K562 (cell line): ENCODE measurements at regions not wholly inside any gene's neighbourhood (a gene's known extent, or its start where the extent isn't known, plus 50 kb on each side); places are given as distances from the start of the nearest gene placed in this dataset.
"Not testable (repeated sequence)": the region's sequence is repeated elsewhere in the genome, so short reads cannot be mapped to it uniquely, and the experiment has no call there.

Experiments used
- DNMT1 ChIP-seq: fragments of 450-650 bp; IDR thresholded peaks from 2 replicates; pipeline ENCODE4 v1.6.1; 2016; ENCODE audit warnings: antibody characterized with exemption, mild to moderate bottlenecking
- EZH2 ChIP-seq: IDR thresholded peaks from 2 replicates; pipeline ENCODE4 v1.6.1; 2012; ENCODE audit warnings: low read depth, mild to moderate bottlenecking, inconsistent platforms, low read length, borderline replicate concordance
- FOXJ2 ChIP-seq: fragments of 200-800 bp; sonication (Bioruptor generic); IDR thresholded peaks from 2 replicates; pipeline ENCODE4 v1.6.1; 2016; ENCODE audit warnings: missing genetic modification characterization, missing compliant biosample characterization
- JUN ChIP-seq, 2 experiments: sonication (generic) in 1 of 2; formaldehyde crosslinking in 1 of 2; IDR thresholded peaks; 2 replicates each; pipeline versions ENCODE4 v1.6.1 to v1.8.0; 2012 to 2022; ENCODE audit warnings: borderline replicate concordance in 2 of 2, mild to moderate bottlenecking in 2 of 2, improper control_type of control experiment in 1 of 2, low read depth in 1 of 2, low read length in 1 of 2, missing genetic modification reagents in 1 of 2
- SAFB2 ChIP-seq: fragments of 200-400 bp; formaldehyde crosslinking; IDR thresholded peaks from 2 replicates; pipeline ENCODE4 v1.6.1; 2018; ENCODE audit warnings: borderline replicate concordance, low read length, low read depth, moderate library complexity; ENCODE audit not compliant: severe bottlenecking
- SIX5 ChIP-seq, 2 experiments: IDR thresholded peaks; 2 replicates each; pipeline ENCODE4 v1.6.1; 2011; ENCODE audit warnings: low read length in 2 of 2, borderline replicate concordance in 1 of 2, low read depth in 1 of 2, mild to moderate bottlenecking in 1 of 2, moderate library complexity in 1 of 2; ENCODE audit not compliant: insufficient read depth in 1 of 2
- UBTF ChIP-seq, 2 experiments: IDR thresholded peaks; 2 replicates each; pipeline ENCODE4 v1.6.1; 2012; ENCODE audit warnings: improper control_type of control experiment in 2 of 2, low read depth in 2 of 2, low read length in 2 of 2, borderline replicate concordance in 1 of 2
- ZNF639 ChIP-seq, 2 experiments: fragments of 200-800 bp in 1 of 2; sonication (Bioruptor generic) in 1 of 2; sonication (generic) in 1 of 2; formaldehyde crosslinking in 1 of 2; IDR thresholded peaks in 1 of 2; conservative IDR thresholded peaks in 1 of 2; 2 replicates each; pipeline versions ENCODE4 v1.5.0 to v1.6.1; 2016 to 2020; ENCODE audit warnings: missing compliant biosample characterization in 1 of 2, missing genetic modification characterization in 1 of 2, missing genetic modification reagents in 1 of 2
- ZNF778 ChIP-seq: fragments of 450-650 bp; formaldehyde crosslinking; IDR thresholded peaks from 2 replicates; pipeline ENCODE4 v1.4.0; 2020; ENCODE audit warnings: mild to moderate bottlenecking, moderate library complexity

GRCh38 chr2:31748746-31749145, 168.0 kb upstream of the SRD5A2 start:
- not testable (repeated sequence) for TF ChIP-seq ZNF778 (CRISPR knock-in tag); UBTF (IDR thresholded peaks at IDR 0.05; ENCODE audit: borderline replicate concordance in 1 of 2, low read depth in 2 of 2, low read length in 2 of 2); JUN (IDR thresholded peaks at IDR 0.05; ENCODE audit: borderline replicate concordance, low read depth, low read length); JUN (CRISPR knock-in tag; IDR thresholded peaks at IDR 0.05; ENCODE audit: borderline replicate concordance); ZNF639 (CRISPR knock-in tag; conservative IDR thresholded peaks at IDR 0.05 in 1 of 2, IDR thresholded peaks at IDR 0.05 in 1 of 2); EZH2; SIX5 (IDR thresholded peaks at IDR 0.05; ENCODE audit: borderline replicate concordance in 1 of 2, insufficient read depth in 1 of 2, low read depth in 1 of 2, low read length in 2 of 2); FOXJ2 (tag); SAFB2; DNMT1
